HG03066 (cell line): ENCODE measurements at regions not wholly inside any gene's neighbourhood (a gene's known extent, or its start where the extent isn't known, plus 50 kb on each side); places are given as distances from the start of the nearest gene placed in this dataset.
"Not testable (repeated sequence)": the region's sequence is repeated elsewhere in the genome, so short reads cannot be mapped to it uniquely, and the experiment has no call there.

ENCODE experiments used
- ATAC-seq: cut with Tn5 transposase; IDR thresholded peaks from one replicate; pipeline ENCODE4 v1.9.1; 2021; ENCODE audit warnings: low read depth; ENCODE audit not compliant: unreplicated experiment

DNA sequence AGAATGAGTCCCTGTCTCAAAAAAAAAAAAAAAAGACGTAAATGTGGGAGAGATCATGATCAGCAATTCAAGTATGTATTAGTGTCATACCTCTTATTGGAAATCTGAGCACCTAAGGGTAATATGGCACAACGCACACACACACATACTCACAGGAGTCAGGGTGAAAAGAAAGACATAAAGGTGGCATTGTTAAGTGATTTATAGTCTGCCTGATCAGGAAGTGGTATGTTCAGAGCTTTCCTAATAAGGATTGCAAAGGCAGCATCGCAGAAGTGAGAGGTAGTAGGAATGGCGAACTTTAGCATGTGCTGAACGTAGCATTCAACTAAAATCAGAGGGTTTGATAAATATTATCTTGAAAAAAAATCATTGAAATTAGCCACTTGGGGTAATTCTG lies 854.3 kb downstream of the METTL15 start:
- ATAC-seq: no peak

DNA sequence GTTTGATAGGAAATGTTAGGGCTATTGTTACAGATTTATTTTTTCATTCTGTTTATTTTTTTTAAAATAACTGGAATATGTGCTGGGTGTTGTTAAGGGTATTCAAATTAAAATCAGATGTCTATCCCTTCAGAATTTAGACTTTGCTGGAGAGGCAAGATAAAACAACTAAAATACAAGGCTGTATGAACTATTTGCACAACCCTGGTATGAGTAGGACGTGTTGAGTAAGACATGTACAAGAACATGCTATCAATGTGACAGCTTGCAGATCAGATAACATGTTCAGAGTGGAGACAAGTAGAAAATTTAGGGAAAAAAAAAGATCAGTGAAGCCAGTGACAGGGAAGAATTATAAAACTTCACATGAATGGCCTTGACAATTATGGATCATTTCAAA lies 853.5 kb downstream of the METTL15 start:
- no peak for ATAC-seq

DNA sequence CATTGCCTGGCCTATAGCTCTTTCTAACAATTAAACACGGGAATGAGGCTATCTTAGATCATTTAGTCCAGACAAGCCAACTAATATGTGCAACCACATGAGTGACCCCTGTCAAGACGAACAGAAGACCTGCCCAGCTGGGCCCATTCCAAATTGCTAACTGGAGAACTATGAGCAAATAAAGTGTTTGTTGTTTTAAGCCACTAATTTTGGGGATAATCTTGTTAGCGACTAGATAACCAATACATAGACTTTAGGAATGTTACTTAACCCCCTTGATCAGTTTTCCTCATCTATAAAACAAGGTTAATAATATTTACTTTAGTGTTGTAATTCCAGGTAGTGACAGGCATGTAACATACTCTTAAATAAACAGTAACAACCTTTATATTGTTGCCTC lies 848.3 kb downstream of the METTL15 start:
- no peak for ATAC-seq

- ATAC-seq: no peak
Measured at GRCh38 chr11:28951191-28951590, 843.0 kb downstream of the METTL15 start.

DNA sequence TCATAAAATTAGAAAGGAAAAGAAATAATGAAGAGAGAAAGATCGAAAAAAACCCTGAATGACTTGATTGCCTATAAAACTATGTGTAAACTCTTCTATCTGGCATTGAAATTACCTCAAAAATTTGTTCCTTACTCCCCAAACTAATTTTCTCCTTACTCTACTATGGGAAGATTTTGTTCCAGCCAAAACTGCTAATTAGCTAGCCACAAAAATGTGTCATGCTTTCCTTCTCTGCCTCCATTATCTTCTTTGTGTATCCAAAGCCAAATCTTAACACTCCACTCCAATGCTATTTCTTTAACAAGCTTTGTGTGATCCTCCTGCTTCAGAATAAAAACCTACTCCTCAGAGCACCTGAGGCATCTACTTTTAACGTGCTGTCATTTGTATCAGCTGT lies 831.2 kb downstream of the METTL15 start:
- no peak for ATAC-seq

DNA sequence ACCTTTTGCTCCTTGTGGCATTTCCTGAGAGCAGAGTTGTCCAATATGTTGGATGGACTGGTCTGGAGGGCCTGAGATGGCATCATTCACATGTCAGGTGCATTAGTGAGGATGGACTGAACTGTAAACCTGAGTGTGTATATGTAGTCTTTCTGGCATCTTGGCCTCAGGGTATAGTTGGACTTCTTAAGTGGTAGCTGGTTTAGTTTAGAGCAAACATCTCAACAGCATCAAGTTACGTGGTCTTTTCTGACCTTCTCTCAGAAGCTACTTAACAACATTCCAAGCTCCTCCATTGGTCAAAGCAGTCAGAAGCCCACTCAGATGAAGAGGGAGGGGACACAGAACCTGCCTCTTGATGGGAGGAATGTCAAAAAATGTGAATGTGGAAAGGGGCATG lies 829.9 kb downstream of the METTL15 start:
- ATAC-seq: no peak

- ATAC-seq: no peak
Measured at GRCh38 chr11:28932940-28933339, 824.8 kb downstream of the METTL15 start.

DNA sequence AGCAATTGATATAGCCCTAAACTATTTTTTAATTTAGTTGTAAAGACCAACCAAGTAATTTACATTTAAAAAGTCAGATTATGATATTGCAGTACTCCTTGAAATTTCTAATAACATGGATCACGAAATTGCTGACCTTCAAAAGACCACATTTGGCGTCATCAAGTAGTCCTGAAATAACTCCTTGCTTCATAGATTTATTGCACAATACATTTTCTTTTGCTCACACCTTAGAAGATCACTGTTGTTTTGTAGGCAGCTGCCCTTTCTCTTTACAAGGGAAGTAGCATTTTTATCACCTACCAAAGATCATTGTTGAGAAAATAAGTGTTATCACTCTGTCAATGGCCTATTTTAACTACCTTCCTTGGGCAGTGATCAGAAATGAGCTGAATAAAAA lies 815.8 kb downstream of the METTL15 start:
- no peak for ATAC-seq

DNA sequence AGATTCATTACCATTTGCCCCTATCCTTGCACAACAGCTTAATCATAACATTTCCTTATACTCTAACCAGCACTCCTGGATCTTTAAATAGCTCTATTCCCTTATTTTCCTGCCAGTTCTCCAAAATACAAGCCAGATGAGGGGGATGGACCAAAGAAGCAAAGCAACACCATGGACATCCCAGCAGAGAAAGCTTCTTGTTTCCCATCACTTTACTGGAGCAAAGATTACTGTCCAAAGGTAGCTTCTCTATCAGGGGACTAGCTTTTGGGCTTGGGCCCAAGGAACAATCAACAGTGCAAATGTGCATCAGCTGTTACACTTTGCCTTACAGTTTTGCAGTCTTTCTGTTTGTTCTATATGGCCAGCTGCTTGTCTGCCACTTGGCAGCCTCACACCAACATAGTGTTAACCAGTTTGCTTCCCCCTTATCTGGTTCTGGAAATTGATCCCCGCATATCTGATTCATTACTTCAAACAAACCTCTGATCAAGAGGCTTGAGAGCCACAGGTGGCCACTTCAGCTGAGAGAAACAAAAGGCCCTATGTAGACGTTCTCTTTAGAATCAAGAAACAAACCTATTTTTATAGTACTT lies 814.3 kb downstream of the METTL15 start:
- no peak for ATAC-seq

GRCh38 chr11:28919194-28919593 lies 811.0 kb downstream of the METTL15 start:
- no peak for ATAC-seq

GRCh38 chr11:28913883-28914282 lies 805.7 kb downstream of the METTL15 start:
- ATAC-seq: no peak

- ATAC-seq: no peak
Measured at GRCh38 chr11:28911829-28912228, 803.6 kb downstream of the METTL15 start.

GRCh38 chr11:28910926-28911325 lies 802.7 kb downstream of the METTL15 start:
- ATAC-seq: no peak

DNA sequence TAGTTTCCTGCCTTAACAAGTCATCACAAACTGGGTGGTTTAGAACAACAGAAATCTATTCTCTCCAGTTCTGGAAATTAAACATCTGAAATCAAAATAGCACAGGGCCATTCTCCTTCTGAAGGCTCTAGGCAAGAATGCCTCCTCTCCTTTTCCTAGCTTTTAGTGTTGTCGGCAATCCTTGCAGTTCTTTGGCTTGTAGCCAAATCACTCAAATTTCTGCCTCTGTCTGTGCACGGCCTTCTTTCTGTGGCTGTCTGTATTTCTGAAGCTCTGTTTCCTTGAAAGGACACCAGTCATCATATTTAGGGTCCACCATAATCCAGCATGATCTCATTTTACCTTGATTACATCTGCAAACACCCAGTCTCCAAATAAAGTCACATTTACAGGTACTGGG lies 795.5 kb downstream of the METTL15 start:
- ATAC-seq: no peak

DNA sequence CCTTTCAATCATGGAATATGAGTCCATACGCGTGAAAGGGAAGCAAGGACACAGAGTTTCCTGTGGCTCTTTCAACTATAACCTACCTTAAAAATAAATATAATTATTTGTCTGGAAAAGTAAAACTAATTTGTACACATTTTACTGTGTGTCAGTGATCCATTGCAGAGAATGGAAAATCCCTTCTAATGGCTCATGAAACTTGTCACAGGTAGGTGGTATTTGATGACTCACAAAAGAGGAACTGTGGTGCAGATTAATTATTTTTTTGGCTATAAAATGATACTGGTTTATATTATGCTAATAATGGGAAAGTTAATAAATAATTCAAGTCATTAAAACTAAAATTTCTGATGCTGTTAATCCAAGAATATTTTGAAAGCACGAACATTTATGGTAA lies 792.2 kb downstream of the METTL15 start:
- ATAC-seq: no peak

DNA sequence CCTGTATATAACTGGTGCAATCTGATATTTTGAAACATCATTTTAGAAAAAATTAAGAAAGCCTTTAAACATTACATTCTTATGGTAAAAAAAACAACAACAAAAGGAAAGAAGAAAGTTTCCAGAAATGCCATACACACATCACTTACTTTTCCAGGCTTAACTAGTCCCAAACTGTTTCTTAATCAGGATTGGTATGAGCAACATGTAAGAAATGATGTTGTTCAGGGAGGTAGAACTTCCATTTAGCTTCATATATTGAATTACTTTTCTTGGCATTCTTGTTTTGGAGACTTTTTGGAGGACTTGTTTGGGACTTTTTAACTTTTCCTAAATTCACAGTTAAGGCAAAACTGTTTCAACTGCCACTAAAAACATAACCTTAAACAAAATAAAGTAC lies 791.5 kb downstream of the METTL15 start:
- ATAC-seq: no peak

DNA sequence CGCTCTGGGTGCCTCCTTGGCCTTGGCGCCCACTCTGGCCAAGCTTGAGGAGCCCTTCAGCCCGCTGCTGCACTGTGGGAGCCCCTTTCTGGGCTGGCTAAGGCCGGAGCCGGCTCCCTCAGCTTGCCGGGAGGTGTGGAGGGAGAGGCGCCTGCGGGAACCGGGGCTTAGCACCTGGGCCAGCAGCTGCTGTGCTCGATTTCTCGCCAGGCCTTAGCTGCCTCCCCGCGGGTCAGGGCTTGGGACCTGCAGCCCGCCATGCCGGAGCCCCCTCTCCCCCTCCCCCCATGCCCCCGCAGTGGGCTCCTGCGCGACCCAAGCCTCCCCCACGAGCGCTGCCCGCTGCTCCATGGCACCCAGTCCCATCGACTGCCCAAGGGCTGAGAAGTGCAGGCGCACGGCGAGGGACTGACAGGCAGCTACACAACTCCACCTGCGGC lies 782.4 kb downstream of the METTL15 start:
- not testable (repeated sequence) for ATAC-seq

- ATAC-seq: no peak
Measured at GRCh38 chr11:28887681-28888080, 779.5 kb downstream of the METTL15 start.

DNA sequence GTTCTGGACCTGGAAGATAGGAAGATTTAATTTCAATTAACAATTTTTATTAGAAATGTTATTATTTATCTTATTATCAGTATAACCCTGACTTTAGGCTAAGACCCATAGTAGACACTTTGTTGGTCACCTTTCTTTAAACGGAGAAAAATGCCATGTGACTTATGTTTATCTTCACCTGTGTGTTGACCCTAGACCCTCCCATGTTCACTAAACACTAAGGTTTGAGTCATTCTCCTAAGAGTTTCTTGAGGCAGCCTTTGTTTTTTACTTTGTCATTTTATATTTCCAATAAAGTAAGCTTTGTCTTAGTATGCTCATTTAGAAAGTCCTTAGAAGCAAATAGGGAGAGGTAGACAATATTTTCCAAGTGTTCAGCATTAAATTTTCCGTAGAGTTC lies 771.7 kb downstream of the METTL15 start:
- no peak for ATAC-seq

DNA sequence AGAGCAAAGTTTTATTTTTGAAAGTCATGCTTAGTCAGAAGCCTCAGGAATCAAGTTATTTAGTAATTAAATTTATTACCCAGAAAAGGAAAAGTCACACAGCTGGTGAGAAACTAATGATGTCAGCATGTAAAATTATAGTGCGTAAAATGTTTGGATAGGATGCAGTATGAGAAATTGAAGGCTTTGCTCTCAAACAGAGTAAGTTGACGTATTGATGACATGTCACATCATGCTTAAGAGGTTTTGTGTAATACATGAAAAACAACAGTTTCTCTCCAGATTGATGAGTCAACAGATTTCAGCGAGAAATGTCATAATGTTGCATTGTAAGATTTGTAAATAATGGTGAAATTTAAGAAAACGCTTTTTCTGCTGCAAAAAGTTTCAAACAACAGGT lies 769.8 kb downstream of the METTL15 start:
- ATAC-seq: no peak

GRCh38 chr11:28877340-28877739 lies 769.2 kb downstream of the METTL15 start:
- ATAC-seq: no peak

DNA sequence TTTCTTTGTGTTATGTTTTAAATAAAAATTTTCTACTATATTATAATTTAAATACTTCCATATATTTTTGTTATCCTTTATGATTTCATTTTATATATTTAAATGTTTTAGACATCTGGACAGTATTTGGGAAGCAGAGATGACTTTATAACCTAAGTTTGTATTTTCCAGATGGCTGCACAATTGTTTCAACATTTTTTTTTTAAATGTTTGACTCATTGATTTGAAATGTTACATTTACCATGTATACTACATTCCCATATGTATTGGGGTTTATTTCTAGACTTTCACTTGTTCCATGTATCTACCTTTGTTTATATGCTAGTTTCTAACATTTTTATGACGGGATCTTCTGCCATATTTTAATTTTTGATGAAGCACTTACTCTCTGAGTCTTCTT lies 766.5 kb downstream of the METTL15 start:
- ATAC-seq: no peak

DNA sequence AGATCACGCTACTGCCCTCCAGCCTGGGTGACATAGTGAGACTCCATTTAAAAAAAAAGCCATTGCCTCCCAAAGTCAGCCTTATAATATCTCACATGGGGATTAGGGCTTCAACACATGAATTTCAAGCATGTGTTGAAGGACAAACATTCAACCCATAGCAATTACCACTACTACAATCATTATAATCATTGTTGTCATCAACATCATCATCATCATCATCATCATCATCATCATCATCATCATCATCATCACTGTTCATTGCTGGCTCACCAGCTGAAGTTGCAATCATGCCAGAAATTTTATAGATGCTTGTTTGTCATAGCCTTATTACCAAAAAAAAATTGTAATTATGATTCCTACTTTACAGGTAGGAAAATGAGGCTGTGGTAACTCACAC lies 762.9 kb downstream of the METTL15 start:
- ATAC-seq: no peak
